ENCODE measurements at regions not wholly inside any gene's neighbourhood (a gene's known extent, or its start where the extent isn't known, plus 50 kb on each side); places are given as distances from the start of the nearest gene placed in this dataset.

GRCh38 chr9:11663913-11664312 is 1029.3 kb upstream of the TYRP1 start:
- no peak for TF ChIP-seq POLR2AphosphoS5 (IDR thresholded peaks at IDR 0.05)
- no peak for TF ChIP-seq CTCF (IDR thresholded peaks at IDR 0.05)

Data from transverse colon (tissue), 4 donors.